ENCODE measurements at regions not wholly inside any gene's neighbourhood (a gene's known extent, or its start where the extent isn't known, plus 50 kb on each side); places are given as distances from the start of the nearest gene placed in this dataset.

GRCh38 chr9:1455766-1456165 is 405.6 kb downstream of the DMRT2 start:
- no peaks in the 10 kb centered on the region for H3K4me1 ChIP-seq
- H3K9me3 ChIP-seq, result no peaks in the 10 kb centered on the region
- no peak overlapping the region for H3K27ac ChIP-seq
- DNase-seq (no peak), ATAC-seq (no peak)
- intact Hi-C loops (cut with DNase I; ENCODE audit: low total_unique reads) (no loop called here), in situ Hi-C loops (cut with MboI; ENCODE audit: low sequenced_read_pairs in 4 of 4) (loop anchor here in 1 of 4 donors (10.0 kb wide), 1 partner anchor 61 kb away; no protein-coding TSS in a partner anchor)
- no peak overlapping the region for H3K4me3 ChIP-seq
- no peaks in the 10 kb centered on the region for H3K36me3 ChIP-seq
- TF ChIP-seq, protein P1, sequence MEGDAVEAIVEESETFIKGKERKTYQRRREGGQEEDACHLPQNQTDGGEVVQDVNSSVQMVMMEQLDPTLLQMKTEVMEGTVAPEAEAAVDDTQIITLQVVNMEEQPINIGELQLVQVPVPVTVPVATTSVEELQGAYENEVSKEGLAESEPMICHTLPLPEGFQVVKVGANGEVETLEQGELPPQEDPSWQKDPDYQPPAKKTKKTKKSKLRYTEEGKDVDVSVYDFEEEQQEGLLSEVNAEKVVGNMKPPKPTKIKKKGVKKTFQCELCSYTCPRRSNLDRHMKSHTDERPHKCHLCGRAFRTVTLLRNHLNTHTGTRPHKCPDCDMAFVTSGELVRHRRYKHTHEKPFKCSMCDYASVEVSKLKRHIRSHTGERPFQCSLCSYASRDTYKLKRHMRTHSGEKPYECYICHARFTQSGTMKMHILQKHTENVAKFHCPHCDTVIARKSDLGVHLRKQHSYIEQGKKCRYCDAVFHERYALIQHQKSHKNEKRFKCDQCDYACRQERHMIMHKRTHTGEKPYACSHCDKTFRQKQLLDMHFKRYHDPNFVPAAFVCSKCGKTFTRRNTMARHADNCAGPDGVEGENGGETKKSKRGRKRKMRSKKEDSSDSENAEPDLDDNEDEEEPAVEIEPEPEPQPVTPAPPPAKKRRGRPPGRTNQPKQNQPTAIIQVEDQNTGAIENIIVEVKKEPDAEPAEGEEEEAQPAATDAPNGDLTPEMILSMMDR (IDR thresholded peaks at IDR 0.05 in 4 of 5, conservative IDR thresholded peaks at IDR 0.05 in 1 of 5), result no peak
- no peak for TF ChIP-seq POLR2A (IDR thresholded peaks at IDR 0.05)
- H3K27me3 ChIP-seq, result no peaks in the 10 kb centered on the region

DNA sequence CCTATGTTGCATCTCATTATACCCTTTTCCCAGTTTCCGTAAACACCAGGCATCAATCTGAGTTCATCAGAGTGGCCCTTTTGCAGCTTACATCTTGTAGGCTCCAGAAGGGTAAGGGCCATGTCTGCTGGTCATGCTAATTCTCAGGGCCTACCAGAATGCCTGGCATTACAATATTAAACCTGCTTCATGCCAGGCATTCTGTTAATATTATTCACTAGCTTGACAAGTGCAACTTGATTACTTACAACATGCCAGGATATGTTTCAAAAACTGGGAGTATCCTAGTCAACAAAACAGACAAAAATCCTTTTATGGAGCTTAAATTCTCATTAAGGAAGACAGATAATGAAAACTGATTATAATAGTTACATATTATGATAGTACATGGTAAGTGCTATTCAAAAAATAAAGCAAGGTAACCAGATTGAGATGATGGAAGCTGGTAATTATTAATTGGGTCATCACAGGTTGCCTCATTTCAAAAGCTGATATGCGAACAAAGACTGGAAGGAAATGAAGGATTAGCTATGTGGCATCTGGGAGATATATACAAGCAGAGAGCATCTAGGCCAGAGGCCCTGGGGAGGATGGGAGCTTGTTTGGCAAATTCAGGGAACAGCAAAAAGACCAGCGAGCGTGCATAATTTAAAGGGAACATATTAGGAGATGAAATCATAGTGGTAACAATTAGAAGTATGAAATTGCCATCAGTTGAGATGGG is 406.3 kb downstream of the DMRT2 start:
- H3K36me3 ChIP-seq, result no peaks in the 10 kb centered on the region
- in situ Hi-C loops (cut with MboI; ENCODE audit: low sequenced_read_pairs in 4 of 4) (loop anchor here in 1 of 4 donors (10.0 kb wide), 1 partner anchor 62 kb away; no protein-coding TSS in a partner anchor), intact Hi-C loops (cut with DNase I; ENCODE audit: low total_unique reads) (no loop called here)
- TF ChIP-seq, protein P1 (IDR thresholded peaks at IDR 0.05 in 4 of 5, conservative IDR thresholded peaks at IDR 0.05 in 1 of 5), result no peak
- no peak for TF ChIP-seq POLR2A (IDR thresholded peaks at IDR 0.05)
- H3K27ac ChIP-seq, result no peak overlapping the region
- H3K9me3 ChIP-seq, result no peaks in the 10 kb centered on the region
- DNase-seq (no peak), ATAC-seq (no peak)
- no peaks in the 10 kb centered on the region for H3K27me3 ChIP-seq
- no peaks in the 10 kb centered on the region for H3K4me1 ChIP-seq
- no peak overlapping the region for H3K4me3 ChIP-seq

- Histone ChIP-seq H3K27ac (no peak overlapping the region), H3K27me3 (no peaks in the 10 kb centered on the region), H3K4me3 (no peak overlapping the region), H3K9me3 (no peaks in the 10 kb centered on the region), H3K4me1 (no peaks in the 10 kb centered on the region), H3K36me3 (no peaks in the 10 kb centered on the region)
- no peak for DNase-seq
- ATAC-seq, result no peak
- intact Hi-C loops (cut with DNase I; ENCODE audit: low total_unique reads), result no loop called here
- in situ Hi-C loops (cut with MboI; ENCODE audit: low sequenced_read_pairs in 4 of 4), result loop anchor here in 1 of 4 donors (10.0 kb wide), 1 partner anchor 63 kb away; no protein-coding TSS in a partner anchor
- TF ChIP-seq, protein P1 (IDR thresholded peaks at IDR 0.05 in 4 of 5, conservative IDR thresholded peaks at IDR 0.05 in 1 of 5), result no peak
- TF ChIP-seq POLR2A (IDR thresholded peaks at IDR 0.05), result no peak
Measured at GRCh38 chr9:1457460-1457859, 407.3 kb downstream of the DMRT2 start.

GRCh38 chr9:1458503-1458902 is 408.3 kb downstream of the DMRT2 start:
- ATAC-seq, result peak; percentile 44 to 46
- Histone ChIP-seq H3K4me3 (no peak overlapping the region), H3K27ac (no peak overlapping the region), H3K9me3 (no peaks in the 10 kb centered on the region), H3K4me1 (no peaks in the 10 kb centered on the region), H3K27me3 (no peaks in the 10 kb centered on the region), H3K36me3 (no peaks in the 10 kb centered on the region)
- in situ Hi-C loops (cut with MboI; ENCODE audit: low sequenced_read_pairs in 4 of 4) (loop anchor here in 1 of 4 donors (10.0 kb wide), 1 partner anchor 64 kb away; no protein-coding TSS in a partner anchor), intact Hi-C loops (cut with DNase I; ENCODE audit: low total_unique reads) (no loop called here)
- TF ChIP-seq, protein P1 (IDR thresholded peaks at IDR 0.05 in 4 of 5, conservative IDR thresholded peaks at IDR 0.05 in 1 of 5), result no peak
- no peak for TF ChIP-seq POLR2A (IDR thresholded peaks at IDR 0.05)
- no peak for DNase-seq
